Heart left ventricle (tissue), 16 donors: ENCODE measurements at regions not wholly inside any gene's neighbourhood (a gene's known extent, or its start where the extent isn't known, plus 50 kb on each side); places are given as distances from the start of the nearest gene placed in this dataset.

Experiments used
- ATAC-seq, 4 donors: fragments of 200-7000 bp; cut with Tn5 transposase; one replicate each; pipeline ENCODE4 v1.9.1; 2020 to 2022; ENCODE audit warnings: moderate library complexity in 4 of 4, mild to moderate bottlenecking in 3 of 4, moderate number of reproducible peaks in 1 of 4
- DNase-seq, 5 donors: peaks; one replicate each; pipeline ENCODE4 v3.0.0-alpha.2; 2020
- H3K27ac ChIP-seq, 12 donors: fragments of 200-600 bp; sonication (generic) in 4 of 12; one replicate each; pipeline versions ENCODE4 v1.5.0 to v1.8.0; 2016 to 2022; ENCODE audit warnings: mild to moderate bottlenecking in 2 of 12
- H3K27me3 ChIP-seq, 9 donors: fragments of 200-600 bp; sonication (generic) in 2 of 9; one replicate each; pipeline versions ENCODE4 v1.5.1 to v1.8.0; 2016 to 2022; ENCODE audit warnings: mild to moderate bottlenecking in 3 of 9
- H3K36me3 ChIP-seq, 9 donors: fragments of 200-600 bp; sonication (generic) in 2 of 9; one replicate each; pipeline versions ENCODE4 v1.5.0 to v1.8.0; 2018 to 2022; ENCODE audit warnings: mild to moderate bottlenecking in 2 of 9
- H3K4me1 ChIP-seq, 12 donors: fragments of 200-600 bp; sonication (generic) in 4 of 12; one replicate each; pipeline versions ENCODE4 v1.5.0 to v1.8.0; 2016 to 2022; ENCODE audit warnings: mild to moderate bottlenecking in 3 of 12
- H3K4me3 ChIP-seq, 12 donors: fragments of 200-600 bp; sonication (generic) in 4 of 12; one replicate each; pipeline versions ENCODE4 v1.5.0 to v1.8.0; 2017 to 2022; ENCODE audit warnings: mild to moderate bottlenecking in 9 of 12, moderate library complexity in 4 of 12
- H3K9me3 ChIP-seq, 12 donors: fragments of 200-600 bp; sonication (generic) in 4 of 12; one replicate each; pipeline versions ENCODE4 v1.5.0 to v1.8.0; 2016 to 2022; ENCODE audit warnings: mild to moderate bottlenecking in 1 of 12
- POLR2A ChIP-seq, 2 donors: fragments of 450-650 bp; IDR thresholded peaks; one replicate each; pipeline ENCODE4 v1.6.1; 2017; ENCODE audit warnings: antibody characterized with exemption in 2 of 2, mild to moderate bottlenecking in 2 of 2, moderate library complexity in 2 of 2
- WGBS, 4 donors: extraction: QIAGEN DNeasy Blood & Tissue Kit in 2 of 4; methylation state at CpG; one replicate each; pipeline versions ENCODE4 v1.1.5 to v1.1.7; 2013 to 2018; 5-methylcytosine and 5-hydroxymethylcytosine counted together
- intact Hi-C, 10 donors: fragments of 100-400 bp; cut with DNase I; formaldehyde crosslinking; loops; one replicate each; pipeline versions ENCODE4 v1.11.1 to v1.14.2; 2022
- TF ChIP-seq, protein P1 (sequence below), 12 donors: fragments of 200-600 bp; sonication (generic) in 4 of 12; IDR thresholded peaks; one replicate each; pipeline versions ENCODE4 v1.5.0 to v1.8.0; 2018 to 2022; ENCODE audit warnings: antibody characterized with exemption in 12 of 12, mild to moderate bottlenecking in 5 of 12
- donor health status: ischemic (EF 13 %, LVEDD 7.1; RV severe dilation, severe dysfunction).
- donor health status: healthy with polysubstance abuse.
- donor health status: DM: no; HTN: yes; CAD: no.
- donor health status: DM: no; HTN: no; CAD: no.
- donor health status: ischemic (EF 25% LVEDD 6.9; RV normal size, moderate dysfunction).
- donor health status: ischemic (EF 25% LVEDD 5.7; RV mildly dilated, moderate dysfunction).
- donor health status: healthy.
- donor health status: DM: yes; HTN: yes; CAD: no.
- donor health status: ischemic (EF 35%, LVEDD 5.7; RV mildly dilated, moderate dysfunction).
- donor health status: nonischemic (EF 11% LVEDD 7.7; RV severe dilation, severe dysfunction).
- donor health status: DM: yes; HTN: yes; CAD: no.
- donor health status: PGD.
- donor health status: ischemic (EF 29% LVEDD 5.4; RV normal size, mild dysfunction).
- donor health status: nonischemic (EF 23%, LVEDD 6.1; RV moderate dilation, normal function).

DNA sequence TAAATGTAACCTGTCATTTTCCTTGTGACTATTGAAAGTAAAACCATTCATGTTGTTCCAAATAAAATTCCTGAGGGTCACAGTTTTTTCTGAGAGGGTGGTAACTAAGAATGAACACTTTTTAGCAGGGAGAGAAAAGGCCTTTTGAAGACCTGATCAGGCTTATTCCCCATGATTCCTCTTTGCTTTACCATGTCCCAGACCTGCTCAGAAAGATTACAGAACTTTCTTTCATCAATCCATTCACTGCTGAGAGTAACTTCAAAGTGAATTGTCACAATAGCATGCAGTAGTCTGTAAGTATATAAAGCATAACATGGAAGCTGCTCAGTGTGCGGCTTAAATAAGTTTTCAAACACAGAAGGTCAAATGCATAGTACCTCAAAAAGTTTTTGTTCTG lies 201.5 kb upstream of the COL11A1 start:
- Histone ChIP-seq H3K36me3 (no peaks in the 10 kb centered on the region), H3K27ac (no peak overlapping the region), H3K4me1 (no peaks in the 10 kb centered on the region), H3K27me3 (no peaks in the 10 kb centered on the region), H3K4me3 (no peak overlapping the region), H3K9me3 (peaks cover 0 to 7% (median 0%) of the 10 kb centered on the region in 12 donors)
- intact Hi-C loops: no loop called here
- TF ChIP-seq, protein P1, sequence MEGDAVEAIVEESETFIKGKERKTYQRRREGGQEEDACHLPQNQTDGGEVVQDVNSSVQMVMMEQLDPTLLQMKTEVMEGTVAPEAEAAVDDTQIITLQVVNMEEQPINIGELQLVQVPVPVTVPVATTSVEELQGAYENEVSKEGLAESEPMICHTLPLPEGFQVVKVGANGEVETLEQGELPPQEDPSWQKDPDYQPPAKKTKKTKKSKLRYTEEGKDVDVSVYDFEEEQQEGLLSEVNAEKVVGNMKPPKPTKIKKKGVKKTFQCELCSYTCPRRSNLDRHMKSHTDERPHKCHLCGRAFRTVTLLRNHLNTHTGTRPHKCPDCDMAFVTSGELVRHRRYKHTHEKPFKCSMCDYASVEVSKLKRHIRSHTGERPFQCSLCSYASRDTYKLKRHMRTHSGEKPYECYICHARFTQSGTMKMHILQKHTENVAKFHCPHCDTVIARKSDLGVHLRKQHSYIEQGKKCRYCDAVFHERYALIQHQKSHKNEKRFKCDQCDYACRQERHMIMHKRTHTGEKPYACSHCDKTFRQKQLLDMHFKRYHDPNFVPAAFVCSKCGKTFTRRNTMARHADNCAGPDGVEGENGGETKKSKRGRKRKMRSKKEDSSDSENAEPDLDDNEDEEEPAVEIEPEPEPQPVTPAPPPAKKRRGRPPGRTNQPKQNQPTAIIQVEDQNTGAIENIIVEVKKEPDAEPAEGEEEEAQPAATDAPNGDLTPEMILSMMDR (IDR thresholded peaks at IDR 0.05): no peak
- no peak for TF ChIP-seq POLR2A (IDR thresholded peaks at IDR 0.05)
- ATAC-seq (no peak), DNase-seq (no peak)
- 87 to 92% (median 91%) methylated on average over 1 of the region's 1 CpG for WGBS, 4 donors

DNA sequence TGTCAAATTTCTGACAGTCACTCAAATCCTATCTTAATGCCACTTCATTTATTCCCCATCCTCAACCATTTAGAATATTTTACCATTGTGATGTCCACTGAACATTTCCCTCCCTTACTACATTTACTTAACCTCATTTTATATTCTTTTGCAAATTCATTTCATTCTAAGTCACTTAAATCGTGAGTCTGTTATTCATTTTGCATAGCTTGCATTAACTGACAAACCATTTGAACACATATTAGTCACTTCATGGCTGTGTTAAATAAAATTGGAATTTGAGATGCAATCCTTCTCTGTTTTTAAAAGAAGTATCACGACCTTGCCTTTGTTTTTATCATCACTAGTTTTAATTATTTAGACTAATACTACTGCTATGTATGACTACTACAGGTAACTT lies 199.4 kb upstream of the COL11A1 start:
- no peak for DNase-seq
- no peak for TF ChIP-seq POLR2A (IDR thresholded peaks at IDR 0.05)
- TF ChIP-seq, protein P1 (IDR thresholded peaks at IDR 0.05): no peak
- peaks cover 0 to 7% (median 0%) of the 10 kb centered on the region in 12 donors for H3K9me3 ChIP-seq
- H3K27me3 ChIP-seq: no peaks in the 10 kb centered on the region
- H3K36me3 ChIP-seq: no peaks in the 10 kb centered on the region
- no peak for ATAC-seq
- intact Hi-C loops: no loop called here
- 55 to 69% (median 66%) methylated on average over 2 of the region's 2 CpGs for WGBS, 4 donors
- H3K4me1 ChIP-seq: no peaks in the 10 kb centered on the region
- no peak overlapping the region for H3K4me3 ChIP-seq
- H3K27ac ChIP-seq: no peak overlapping the region

DNA sequence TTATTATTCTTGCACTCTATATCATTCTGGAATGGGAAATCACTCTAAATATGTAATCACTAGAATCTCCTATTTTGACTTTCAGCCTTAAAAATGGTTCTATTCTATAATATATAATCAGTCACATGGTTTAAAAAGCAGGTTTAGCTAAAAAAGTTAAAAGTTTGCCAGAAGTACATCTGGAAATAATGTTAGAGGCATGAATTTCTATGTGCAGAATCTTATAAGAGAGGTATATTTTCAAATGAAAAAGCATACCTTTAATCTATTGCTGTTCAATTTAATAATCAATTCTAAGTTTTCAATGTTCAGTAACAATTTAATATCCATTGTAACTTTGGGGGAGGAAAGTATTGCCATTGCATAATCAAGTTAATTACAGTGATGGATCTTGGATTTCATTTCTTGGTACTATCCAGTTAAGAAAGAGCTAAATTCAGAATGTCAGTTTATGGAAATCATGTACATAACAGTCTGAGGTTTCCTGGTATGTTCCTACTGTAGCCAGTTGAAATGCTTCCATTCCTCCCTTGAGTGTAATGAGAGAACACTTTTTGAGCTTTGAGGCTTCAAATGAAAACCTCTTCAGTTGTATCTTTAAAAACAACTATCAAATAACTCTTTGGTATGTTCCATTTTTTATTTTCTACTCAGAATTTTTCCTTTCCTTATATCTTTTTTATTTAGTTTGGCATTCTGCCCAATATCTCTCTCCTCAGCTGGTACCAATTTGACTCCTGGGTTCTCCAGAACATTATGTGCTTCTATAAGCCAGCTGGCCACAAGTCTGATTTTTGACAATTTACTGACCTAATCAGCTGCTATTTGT lies 175.7 kb upstream of the COL11A1 start:
- Histone ChIP-seq H3K27ac (no peak overlapping the region), H3K36me3 (no peaks in the 10 kb centered on the region), H3K27me3 (no peaks in the 10 kb centered on the region), H3K9me3 (peaks cover 0 to 11% (median 0%) of the 10 kb centered on the region in 12 donors), H3K4me1 (peaks cover 0 to 8% (median 0%) of the 10 kb centered on the region in 12 donors), H3K4me3 (no peak overlapping the region)
- no peak for DNase-seq
- no peak for ATAC-seq
- intact Hi-C loops: no loop called here
- TF ChIP-seq POLR2A (IDR thresholded peaks at IDR 0.05): no peak
- TF ChIP-seq, protein P1 (IDR thresholded peaks at IDR 0.05): no peak

DNA sequence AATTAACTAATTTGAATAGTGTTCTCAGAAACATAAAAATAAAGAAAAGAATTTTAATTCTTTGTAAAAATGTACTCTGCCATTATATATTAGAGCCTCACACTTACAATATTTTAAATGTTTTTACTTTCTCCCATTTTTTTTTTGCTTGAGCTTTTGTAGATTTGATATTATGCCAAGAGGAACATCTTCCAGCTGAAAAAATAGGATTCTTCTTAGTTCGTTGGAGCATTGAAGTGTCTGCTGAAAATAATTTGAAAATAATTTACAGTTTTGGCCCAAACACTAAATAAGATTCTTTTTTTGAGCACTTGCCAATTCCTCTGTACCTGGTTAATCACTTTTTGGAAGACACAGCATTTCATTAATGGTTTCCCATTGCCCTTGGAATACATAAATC lies 175.0 kb upstream of the COL11A1 start:
- intact Hi-C loops: no loop called here
- 40 to 56% (median 42%) methylated on average over 1 of the region's 1 CpG for WGBS, 4 donors
- Histone ChIP-seq H3K4me1 (peaks cover 0 to 8% (median 0%) of the 10 kb centered on the region in 12 donors), H3K36me3 (no peaks in the 10 kb centered on the region), H3K27ac (no peak overlapping the region), H3K27me3 (no peaks in the 10 kb centered on the region), H3K4me3 (no peak overlapping the region), H3K9me3 (peaks cover 0 to 11% (median 0%) of the 10 kb centered on the region in 12 donors)
- DNase-seq: no peak
- TF ChIP-seq, protein P1 (IDR thresholded peaks at IDR 0.05): no peak
- no peak for TF ChIP-seq POLR2A (IDR thresholded peaks at IDR 0.05)
- no peak for ATAC-seq
